ENCODE measurements at regions not wholly inside any gene's neighbourhood (a gene's known extent, or its start where the extent isn't known, plus 50 kb on each side); places are given as distances from the start of the nearest gene placed in this dataset.
"Not testable (repeated sequence)": the region's sequence is repeated elsewhere in the genome, so short reads cannot be mapped to it uniquely, and the experiment has no call there.

DNA sequence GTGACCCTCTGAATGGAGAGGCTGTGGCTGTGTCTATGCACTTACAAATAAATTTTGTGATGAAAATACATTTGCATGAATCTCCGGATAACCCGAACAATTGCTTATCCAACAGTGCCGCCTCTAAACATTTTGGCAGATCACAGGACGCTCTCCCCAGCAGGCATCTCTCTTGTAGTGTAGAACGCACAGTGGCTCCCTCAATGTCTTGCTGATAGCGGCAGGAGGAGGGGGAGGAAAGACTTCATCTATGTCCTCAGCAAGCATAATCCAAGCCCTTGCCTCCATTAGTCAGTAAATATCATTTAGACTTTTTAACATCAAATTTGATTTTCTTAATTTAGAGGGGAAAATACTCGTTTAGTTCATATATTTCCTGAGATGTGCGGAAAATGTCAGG, 318.1 kb upstream of the IGF1R start:
- no peak for DNase-seq

DNA sequence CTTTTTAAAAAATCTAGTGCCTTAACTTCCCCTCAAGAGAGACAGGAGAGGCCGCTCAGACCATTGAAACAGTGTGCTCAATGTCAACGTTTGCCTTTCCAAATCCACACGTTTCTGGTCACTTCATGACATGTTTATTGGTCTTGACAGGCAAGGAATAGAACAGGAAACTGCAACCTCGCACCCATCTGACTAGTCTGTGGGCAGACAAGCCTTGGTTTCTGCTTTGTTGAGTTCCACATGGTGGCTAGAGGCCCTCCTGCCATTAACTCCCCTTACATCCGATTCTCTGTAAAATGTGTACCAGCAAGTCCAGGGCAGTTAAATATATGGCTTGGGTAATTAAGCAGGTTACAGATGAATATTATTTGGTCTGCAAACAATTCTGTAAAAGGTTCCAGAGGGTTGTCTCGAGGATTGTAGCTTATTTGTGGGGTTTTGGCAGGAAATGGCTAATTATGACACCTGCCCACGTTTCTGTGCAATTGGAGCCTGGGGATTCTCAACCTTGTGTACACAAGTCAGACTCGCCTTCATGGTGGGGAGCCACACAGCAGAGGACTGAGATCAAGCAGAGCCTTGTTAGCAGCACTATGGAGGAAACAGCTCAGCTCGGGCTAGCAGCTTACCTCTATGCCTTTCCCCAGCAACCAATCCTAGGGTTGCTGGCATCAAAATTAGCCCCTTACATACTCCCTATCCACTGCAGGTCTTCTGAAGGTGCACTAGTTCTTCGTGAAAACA, 317.5 kb upstream of the IGF1R start:
- DNase-seq, result no peak

DNA sequence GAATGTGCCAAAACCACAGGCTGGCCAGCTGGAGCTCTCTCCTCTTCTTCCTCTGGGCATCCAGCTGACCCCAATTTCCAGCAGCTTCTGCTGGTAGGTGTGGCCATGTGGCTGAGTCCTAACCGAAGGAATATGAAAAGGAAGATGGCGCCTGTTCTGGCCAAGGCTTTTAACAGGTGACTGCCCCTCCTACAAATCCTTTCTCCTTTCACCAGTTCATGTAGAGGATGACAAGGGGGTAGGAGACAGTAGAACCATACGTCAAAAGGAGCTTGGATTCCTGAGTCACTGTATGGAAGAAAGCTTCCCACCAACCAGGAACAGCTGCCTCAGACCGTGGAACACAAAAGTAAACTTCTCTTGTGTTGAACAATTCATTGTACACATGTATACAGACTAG, 316.7 kb upstream of the IGF1R start:
- DNase-seq, result no peak

DNA sequence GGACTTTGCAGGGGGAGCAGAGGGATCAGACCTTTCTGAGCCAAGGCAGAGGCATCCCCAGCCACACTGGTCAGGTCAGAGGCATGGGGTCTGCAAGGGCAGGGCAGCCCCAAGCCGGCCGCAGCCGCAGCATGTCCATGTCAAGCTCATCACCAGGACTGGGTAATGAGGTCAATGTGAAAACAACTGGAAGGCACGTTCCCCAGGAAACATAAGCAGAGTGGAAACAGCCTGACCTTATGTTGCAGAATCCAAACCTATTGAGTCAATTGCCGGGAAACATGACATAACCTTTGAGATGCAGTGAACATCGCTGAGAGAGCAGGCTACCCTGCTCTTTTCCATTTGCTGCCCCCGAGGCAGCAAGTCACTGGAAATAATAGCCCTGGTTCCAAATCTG, 315.1 kb upstream of the IGF1R start:
- DNase-seq, result no peak

DNA sequence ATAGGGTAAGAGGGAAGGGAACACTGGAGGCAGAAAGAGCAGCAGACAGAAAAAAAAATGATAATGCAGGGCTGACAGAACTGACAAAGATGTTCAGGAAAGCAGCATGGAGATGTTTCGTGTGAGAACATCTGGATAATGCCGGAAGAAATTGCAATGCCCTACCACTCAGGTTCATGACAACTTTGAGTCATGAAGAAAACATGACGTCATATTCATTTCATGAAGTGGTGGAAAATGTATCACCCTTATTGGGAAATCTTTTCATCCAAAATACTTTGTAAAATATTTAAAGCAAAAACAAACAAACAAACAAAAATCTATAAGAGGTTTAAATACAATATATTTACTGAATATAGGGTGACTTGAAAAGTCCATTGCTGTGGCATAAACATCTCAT, 305.4 kb upstream of the IGF1R start:
- no peak for DNase-seq

DNA sequence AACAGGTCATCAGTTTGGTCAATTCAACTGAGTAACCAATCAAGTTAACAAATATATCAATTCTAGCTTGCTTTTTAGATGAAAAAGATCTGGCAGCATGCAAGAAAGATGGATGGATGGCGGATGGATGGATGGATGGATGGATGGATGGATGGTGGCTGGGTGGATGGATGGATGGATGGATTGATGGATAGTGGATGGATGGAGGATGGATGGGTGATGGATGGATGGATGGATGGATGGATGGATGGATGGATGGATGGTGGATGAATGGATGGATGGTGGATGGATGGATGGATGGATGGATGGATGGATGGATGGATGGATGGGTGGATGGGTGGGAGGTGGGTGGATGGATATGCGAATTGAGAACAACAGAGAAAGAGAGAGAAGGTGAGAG, 303.7 kb upstream of the IGF1R start:
- DNase-seq, result no peak

DNA sequence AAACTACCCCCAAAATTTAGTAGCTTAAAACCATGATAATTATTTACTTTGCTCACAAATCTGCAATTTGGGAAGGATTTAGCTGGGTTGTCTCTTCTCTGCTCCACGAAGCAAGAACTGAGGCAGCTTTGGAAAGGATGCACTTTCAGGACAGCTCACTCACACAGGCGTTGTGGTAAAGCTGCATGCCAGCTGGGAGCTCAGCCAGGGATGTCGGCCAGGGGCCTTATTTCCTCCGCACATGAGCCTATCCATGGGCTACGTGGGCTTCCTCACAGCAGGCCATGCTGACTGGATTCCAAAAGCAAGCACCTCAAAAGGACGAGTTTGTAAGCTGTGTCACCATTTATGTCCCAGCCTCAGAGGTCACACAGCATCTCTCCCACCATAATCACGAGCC, 301.3 kb upstream of the IGF1R start:
- DNase-seq, result no peak

DNA sequence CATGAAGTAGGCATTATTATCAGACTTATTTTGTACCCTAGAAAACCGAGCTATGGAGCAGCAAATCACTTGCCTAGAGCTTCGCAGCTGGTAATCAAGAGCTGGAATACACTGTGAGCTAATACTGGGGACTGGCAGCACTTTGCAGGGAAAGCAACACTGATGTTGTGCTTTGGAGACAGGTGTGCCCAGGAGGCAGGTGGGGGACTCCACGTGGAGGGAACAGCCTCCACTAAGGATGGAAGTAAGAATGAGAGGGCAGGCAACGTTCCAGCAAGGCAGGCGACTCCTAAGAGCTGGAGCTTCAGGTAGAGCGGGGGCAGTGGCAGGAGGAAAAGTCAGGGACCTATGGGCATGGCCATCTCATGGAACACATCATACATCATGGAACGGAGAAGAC, 300.5 kb upstream of the IGF1R start:
- no peak for DNase-seq

DNA sequence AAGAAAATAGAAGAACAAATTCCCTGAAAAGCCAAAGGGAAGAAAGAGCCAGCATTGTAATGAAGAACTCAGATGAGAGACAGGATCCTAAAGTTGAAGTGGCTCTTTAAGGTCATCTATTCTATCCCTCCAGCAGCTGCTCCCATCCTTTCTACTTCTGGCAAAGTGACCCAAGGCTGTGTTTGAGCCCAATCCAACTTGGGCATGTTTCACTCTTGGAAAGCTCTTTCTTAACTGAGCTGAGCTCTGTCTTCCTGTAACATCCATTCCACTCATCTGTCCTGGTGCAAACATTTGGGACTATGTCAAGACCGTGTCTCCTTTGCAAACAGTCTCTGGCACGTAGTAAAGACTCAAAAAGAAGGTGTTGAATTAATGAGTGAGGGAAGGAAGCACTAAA, 298.1 kb upstream of the IGF1R start:
- no peak for DNase-seq

DNA sequence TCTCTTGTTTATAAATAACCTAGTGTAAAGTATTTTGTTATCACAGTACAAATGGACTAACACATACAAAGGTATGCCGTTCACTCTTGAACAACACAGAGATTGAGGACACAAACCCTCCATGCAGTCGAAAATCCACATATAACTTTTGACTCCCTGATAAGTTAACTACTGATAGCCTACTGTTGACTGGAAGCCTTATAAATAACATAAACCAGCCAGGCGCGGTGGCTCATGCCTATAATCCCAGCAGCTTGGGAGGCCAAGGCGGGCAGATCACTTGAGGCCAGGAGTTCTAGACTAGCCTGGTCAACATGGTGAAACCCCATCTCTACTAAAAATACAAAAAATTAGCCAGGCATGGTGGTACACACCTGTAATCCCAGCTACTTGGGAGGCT, 290.1 kb upstream of the IGF1R start:
- DNase-seq, result not testable (repeated sequence)

DNA sequence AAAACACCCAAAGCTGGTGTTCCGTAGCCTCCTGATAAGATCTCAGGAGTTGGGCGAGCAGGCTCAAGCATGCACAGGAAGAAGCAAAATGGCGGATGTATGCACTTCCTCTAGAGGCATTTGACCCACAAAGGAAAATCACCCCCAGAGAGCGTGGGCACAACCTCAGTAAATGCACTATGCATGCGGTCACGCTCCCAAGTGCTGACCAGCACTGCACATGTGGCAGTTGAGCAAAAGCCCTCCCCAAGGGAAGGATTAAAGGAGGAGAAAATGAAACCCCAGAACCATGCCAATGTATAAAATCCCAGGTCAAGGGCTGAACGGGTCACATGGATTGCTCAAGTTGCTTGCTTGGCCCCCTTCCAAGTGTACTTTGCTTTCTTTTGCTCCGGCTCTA, 289.4 kb upstream of the IGF1R start:
- DNase-seq, result no peak

DNA sequence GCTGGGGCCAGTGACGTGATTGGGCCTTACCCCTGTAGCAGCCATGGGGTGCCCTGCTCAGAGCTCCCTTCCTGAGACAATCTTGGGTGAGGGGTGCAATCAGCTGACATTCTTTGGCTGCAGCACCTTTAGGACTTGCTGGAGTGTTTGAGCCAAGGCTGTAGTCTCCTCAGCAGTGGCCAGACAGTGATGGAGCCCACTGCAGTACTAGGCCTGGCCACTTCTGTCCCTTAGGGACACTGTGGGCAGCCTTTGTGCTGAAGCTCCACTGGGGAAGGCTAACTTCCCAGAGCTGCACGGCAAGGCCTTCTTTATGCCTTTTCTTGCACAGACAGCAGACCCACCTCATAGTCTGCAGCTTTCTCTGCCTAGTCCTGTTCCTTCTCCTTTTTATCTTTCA, 284.9 kb upstream of the IGF1R start:
- DNase-seq, result no peak

DNA sequence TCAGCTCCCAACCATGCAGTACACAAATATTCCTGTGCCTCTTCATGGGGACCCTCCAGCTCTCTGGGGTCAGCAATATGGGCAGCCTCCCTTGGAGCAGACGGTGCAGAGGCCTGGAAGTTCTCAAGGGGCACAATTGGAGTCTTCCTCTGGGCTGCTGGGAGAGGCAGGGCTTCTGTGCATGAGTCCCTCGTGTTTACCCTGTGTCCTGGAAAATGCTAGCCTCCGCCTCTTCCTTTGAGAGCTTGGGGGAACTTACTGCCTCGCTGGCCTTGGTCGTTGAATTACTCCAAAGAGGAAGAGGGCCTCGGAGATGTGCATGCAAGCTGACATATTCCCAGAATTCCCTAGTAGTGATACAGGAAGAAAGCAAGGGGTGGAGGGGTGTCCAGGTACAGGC, 284.4 kb upstream of the IGF1R start:
- DNase-seq, result no peak

DNA sequence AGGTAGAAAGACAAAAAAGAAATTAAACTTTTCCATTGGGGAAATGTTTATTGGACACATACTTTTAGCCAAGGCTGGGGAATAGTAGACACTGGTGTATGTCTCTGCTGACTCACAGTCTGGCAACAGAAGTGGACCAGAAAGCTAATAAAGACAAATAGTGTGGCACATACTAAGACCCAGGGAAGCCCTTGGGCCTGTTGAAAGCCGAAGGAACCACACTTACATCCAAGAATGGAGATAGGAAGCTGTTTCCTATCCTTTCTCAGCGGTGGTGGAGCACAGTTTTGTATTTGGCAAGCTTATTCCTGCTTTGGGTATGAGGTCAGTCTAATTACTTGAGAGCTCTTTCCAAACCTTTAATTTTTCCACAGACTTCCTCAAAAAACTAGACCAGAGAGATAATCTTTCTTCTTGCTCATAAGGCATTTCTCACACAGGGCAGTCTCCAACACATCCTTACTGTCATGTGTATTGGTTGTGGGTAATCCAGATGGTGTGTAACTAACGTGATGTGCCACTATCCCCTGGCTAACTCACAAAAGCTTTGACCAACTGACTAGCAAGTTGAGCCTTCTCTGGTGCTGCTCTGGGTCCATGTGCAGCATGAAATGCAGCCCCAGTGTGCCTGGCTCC, 279.1 kb upstream of the IGF1R start:
- no peak for DNase-seq

DNA sequence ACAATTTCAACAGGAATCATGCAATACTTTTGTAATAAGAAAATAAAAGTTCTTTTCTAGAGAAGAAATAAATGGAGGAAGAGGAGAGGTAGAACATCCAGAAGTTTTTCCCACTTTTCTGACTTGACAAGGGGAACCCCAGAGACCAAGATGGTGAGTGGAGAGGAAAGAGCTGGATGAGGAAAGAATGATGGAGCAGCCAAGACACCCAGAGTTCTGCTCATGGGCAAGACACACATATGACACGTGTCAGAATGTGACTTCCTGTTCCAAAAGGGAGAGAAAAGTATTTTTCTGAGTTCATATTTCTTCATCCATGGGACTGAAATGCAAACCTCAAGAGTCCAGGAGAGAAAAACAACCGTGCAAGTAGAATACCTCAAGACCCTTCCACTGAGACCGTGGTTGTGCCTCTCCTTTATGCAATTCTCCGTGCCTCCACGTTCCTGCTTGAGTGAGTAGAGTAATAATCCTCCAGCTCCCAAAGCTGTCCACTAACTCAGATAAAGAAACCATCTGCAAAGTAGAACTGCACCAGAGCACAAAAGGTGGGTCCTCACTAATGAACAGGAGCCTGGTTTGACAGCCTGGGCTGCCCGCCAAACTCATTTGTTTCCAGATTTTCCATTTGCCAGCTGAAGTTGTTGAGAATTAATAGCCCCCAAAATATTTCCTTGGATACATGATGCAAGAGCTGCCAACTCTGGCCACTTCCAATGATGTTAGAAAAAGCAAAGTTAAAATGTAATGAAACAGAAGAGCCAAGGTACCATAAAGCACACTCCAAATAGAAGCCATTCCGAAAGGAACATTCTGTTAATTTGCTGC, 272.6 kb upstream of the IGF1R start:
- DNase-seq, result no peak

DNA sequence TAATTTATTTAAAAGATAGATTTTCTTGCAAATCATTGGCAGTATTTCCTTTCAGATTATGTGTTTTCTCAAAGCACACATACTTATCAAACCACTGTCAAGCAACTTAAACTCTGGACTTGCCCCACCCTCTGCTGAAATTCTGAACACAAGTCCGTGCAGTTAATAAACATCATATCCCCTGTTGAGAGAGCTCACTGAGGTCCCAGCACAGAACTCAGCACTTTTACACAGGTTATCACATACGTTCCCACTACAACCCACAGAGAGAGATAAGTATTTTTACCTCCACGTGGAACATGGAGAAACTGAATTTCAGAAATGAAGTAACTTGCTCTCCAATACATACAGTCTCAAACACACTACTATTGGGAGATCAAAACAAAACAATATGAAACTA, 267.6 kb upstream of the IGF1R start:
- no peak for DNase-seq

DNA sequence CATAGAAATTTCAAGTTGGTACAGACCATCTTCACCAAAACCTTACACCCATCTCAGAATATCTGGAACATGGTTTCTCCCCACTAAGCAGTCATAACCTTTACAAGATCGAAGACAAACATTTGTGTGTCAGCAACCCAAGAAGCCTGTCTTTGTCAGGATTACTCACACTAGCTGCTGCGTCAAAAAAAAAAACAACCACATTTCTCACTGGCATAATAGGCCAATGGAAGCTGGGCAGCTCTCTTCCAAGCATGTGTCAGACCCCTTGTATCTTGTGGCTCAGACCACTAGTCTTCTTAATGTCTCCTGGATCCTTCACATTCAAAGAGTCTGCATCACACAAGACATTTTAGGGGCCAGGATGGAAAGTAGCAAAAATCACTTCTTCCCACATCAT, 266.9 kb upstream of the IGF1R start:
- no peak for DNase-seq

DNA sequence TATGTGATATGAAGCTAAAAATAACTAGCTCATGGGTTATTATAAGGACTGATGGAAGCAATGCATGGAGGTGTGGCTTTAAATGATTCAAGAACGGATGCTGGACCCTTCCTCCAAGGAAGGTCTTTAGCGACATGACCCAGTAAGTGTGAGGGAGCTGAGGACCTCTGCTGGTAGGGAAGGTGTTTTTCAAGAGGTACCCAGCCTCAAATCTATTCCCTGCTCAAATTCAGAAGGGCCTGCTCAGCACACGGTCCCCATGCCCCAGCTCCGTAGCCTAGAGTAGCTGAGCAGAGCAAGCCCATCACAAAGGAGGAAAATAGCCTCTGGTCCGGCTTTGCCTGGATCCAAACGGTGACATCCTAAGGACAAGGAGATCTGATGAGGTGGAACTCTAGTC, 266.2 kb upstream of the IGF1R start:
- no peak for DNase-seq

DNA sequence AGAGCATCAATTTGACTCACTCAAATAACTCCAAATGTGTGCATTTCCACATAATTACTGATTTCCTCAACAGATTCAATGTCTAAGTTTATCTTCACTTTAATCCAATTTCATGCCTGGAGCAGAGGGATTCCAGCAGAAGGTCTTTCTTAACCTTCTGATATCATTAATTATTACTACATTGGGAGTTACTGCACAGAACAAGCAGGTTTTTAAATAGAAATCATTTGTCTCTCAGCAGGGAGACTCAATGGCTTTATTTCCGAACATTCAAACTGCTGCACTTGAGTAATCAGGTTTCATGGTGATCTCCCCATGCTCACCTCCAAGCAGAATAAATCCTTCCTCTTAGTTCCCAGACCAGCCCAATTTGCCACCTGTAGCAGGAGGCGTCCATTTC, 264.8 kb upstream of the IGF1R start:
- no peak for DNase-seq

DNA sequence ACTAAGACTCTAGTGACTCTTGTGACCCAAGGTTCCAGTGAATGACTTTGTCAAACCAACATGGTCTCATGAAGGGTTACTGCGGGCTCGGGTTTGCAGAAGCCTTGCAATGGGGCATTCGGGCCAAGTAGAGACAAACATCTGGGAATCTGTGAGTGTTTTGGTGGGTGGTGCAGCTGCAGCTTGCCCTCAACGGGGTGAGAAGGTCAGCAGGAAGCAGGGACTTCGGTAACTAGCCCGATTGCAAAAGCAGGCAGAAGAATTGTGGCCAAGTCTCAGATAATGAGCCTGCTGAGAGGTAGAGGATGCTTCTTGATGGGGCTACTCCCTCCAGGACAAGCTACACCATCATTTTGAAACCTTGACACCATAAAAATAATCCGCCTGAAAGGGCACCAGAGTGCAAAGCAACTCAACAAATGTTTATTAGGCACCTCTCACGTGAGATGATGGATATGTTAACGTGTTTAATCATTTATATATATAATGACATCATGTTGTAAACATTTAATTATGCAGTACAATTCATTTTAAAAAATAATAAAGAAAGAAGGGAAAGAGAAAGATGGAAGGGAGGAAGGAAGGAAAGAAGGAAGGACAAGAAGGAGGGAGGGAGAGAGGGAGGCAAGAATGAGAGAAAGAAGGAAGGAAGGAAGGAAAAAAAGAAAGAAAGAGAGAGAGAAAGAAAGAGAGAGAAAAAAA, 263.9 kb upstream of the IGF1R start:
- no peak for DNase-seq

DNA sequence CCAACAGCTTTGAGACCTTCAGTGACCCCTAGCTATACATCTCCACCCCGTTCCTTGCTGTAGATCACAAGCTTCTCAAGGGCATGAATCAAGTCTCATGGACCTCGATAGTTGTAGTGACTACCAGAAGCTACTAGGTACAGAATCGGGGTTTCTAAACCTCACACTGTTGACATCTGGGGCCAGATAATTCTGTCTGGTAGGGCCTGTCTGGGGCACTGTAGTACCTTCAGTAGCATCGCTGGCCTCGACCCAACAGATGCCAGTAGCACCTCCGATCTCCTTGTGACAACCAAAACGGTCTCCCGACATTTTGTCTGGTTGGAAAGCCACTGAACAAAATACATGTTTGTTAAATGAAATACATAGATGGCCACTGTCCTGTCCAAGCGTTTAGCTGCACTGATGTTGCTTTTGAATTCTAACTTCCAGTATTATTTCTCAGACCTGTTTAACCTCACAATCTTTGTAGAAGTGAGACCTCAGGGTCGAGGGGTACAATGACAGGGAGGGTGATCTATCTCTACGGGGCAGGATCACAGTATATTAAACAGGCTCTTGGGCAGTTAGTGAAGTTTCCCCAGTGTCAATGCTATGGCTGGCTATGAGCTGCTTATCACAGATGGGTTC, 262.5 kb upstream of the IGF1R start:
- DNase-seq, result no peak

DNA sequence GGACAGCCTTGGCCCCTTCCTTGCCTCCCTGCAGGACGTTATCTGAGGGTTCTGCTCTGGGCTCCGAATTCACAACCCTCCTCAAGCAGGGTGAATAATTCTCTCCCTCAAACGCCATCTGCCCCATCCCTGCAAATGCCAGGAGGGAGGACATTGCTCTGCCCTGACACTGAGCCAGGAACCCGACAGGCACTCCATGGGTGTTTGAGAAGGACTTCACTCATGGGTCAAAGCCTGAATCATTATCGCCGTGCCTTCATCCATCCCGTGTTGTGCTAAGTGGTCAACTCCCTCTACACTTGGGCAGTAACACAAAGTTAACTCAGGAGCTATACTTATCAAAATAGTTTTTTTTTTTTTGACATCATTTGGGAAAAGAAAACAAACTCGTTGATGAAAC, 261.8 kb upstream of the IGF1R start:
- no peak for DNase-seq

Measured in renal pelvis (tissue), 1 donor.